H1 (cell line): ENCODE measurements at regions not wholly inside any gene's neighbourhood (a gene's known extent, or its start where the extent isn't known, plus 50 kb on each side); places are given as distances from the start of the nearest gene placed in this dataset.

Source experiments
- CHD1 ChIP-seq: IDR thresholded peaks from 2 replicates; pipeline ENCODE4 v1.6.1; 2012; ENCODE audit warnings: low read depth, low read length, improper control_type of control experiment
- CHD2 ChIP-seq: IDR thresholded peaks from 2 replicates; pipeline ENCODE4 v1.6.1; 2012; ENCODE audit warnings: low read length, improper control_type of control experiment
- KDM1A ChIP-seq: fragments of 200-600, 300-600 bp; sonication (generic); IDR thresholded peaks from 2 replicates; pipeline ENCODE4 v1.7.1; 2016; ENCODE audit warnings: mild to moderate bottlenecking, low read length, borderline replicate concordance
- MAFK ChIP-seq: IDR thresholded peaks from 2 replicates; pipeline ENCODE4 v1.6.1; 2012; ENCODE audit warnings: low read depth, mild to moderate bottlenecking, improper control_type of control experiment, low read length
- NANOG ChIP-seq: IDR thresholded peaks from 2 replicates; pipeline ENCODE4 v1.6.1; 2011; ENCODE audit warnings: low read length, low read depth, mild to moderate bottlenecking, inconsistent platforms; ENCODE audit not compliant: insufficient read depth, poor library complexity, severe bottlenecking
- PHF8 ChIP-seq: fragments of 200-600 bp; sonication (generic); conservative IDR thresholded peaks from 2 replicates; pipeline ENCODE4 v1.7.1; 2012; ENCODE audit warnings: low read depth, mild to moderate bottlenecking, inconsistent platforms, low read length, moderate library complexity
- POLR2AphosphoS5 ChIP-seq: IDR thresholded peaks from 2 replicates; pipeline ENCODE4 v1.6.1; 2011; ENCODE audit warnings: low read depth, low read length
- SIX5 ChIP-seq: IDR thresholded peaks from 2 replicates; pipeline ENCODE4 v1.6.1; 2011; ENCODE audit warnings: mild to moderate bottlenecking, low read depth, low read length

- TF ChIP-seq KDM1A = no peak
- no peak for TF ChIP-seq SIX5
- TF ChIP-seq CHD2 = no peak
- no peak for TF ChIP-seq MAFK
- no peak for TF ChIP-seq POLR2AphosphoS5
- TF ChIP-seq NANOG = no peak
- TF ChIP-seq CHD1 = no peak
- TF ChIP-seq PHF8 = no peak
Measured at GRCh38 chr12:30146561-30146960, 362.8 kb upstream of the TMTC1 start (continued).
